Hematopoietic multipotent progenitor cell (in vitro differentiated cells): ENCODE measurements at regions not wholly inside any gene's neighbourhood (a gene's known extent, or its start where the extent isn't known, plus 50 kb on each side); places are given as distances from the start of the nearest gene placed in this dataset.

Experiments used
- DNase-seq, 3 donors: peaks; one replicate each; pipeline ENCODE4 v3.0.0-alpha.2; 2011 to 2015; ENCODE audit warnings: low read depth in 2 of 3, low spot score in 2 of 3

DNA sequence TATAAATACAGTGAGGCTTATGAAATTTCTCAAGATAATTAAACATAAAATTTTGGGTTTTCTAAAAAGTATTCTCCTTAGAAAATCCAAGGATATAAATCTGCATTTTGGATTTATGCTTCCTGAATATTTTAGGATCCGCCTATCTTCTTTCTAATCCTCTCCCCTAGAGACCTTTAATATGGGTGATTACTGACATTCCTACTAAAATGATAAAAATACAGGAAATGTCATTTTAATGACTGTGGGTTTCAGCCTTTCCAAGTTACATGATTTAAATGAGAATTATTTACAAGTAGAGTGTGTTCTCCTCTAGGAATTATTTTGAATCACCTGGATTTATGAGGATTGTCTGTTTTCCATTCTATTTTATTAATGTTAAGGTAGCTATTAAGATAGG lies 150.4 kb downstream of the C7orf25 start:
- DNase-seq, result no peak

DNA sequence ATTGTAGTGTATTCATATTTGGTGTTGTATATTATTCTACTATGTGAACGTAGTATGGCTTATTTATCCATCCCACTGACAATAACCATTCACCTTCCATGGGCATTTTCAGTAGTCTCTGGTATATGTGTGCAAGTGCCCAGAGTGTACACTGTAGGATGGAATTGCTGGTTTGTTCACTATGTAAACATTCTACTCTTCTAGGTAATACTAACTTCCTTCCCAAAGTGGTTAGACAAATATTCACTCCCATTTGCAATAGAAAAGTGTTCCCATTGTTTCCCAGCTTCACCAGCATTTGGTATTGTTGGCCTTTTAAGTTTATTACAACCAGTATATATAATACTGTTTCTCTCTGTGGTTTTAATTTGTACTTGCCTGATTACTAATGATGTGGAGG lies 153.7 kb downstream of the C7orf25 start:
- no peak for DNase-seq

GRCh38 chr7:42756841-42757240 lies 155.0 kb downstream of the C7orf25 start:
- no peak for DNase-seq

GRCh38 chr7:42753811-42754363 lies 158.0 kb downstream of the C7orf25 start:
- DNase-seq, result no peak

- DNase-seq, result no peak
Observed at GRCh38 chr7:42753367-42753766, 158.5 kb downstream of the C7orf25 start.

GRCh38 chr7:42750172-42750571 lies 161.7 kb downstream of the C7orf25 start:
- DNase-seq, result no peak

DNA sequence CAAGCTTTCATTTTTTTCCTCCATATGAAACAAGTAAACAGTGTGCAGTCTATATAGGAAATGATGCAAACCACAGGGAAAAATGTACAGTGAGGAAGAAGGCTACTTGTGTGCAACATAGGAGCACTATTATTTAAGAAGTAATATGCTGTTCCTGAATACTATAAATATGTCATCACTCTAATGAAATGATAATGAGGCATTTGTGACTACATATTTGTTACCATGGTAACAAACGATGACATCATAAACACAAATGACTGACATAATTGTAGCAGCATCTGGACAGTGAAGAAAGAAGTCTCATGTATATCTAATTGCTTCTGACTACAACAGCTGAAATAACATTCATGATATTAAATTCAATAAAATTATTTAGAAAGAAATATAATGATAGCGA lies 164.8 kb downstream of the C7orf25 start:
- DNase-seq, result no peak

DNA sequence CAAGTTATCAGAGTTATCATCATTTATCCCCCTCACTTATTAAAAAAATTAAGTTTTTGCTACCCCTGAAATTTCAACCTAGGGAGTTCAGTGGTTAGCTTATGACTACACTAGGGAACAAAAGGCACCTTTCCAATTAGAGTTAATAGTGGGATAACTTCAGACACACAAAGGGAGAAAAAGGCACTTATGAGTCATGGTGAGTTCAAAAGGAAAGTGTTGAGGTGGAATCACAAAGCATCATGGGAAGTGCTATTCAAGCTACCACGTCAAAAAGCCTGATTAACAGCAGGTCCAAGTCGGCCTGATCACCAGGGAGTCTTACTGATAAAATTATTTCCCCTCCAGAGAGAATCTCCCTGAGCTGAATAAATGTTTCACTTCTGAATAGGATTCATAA lies 165.7 kb downstream of the C7orf25 start:
- no peak for DNase-seq

- DNase-seq, result peak in 2 of 3 donors; percentile 5 to 18
Observed at GRCh38 chr7:42745357-42746059, 166.4 kb downstream of the C7orf25 start.

DNA sequence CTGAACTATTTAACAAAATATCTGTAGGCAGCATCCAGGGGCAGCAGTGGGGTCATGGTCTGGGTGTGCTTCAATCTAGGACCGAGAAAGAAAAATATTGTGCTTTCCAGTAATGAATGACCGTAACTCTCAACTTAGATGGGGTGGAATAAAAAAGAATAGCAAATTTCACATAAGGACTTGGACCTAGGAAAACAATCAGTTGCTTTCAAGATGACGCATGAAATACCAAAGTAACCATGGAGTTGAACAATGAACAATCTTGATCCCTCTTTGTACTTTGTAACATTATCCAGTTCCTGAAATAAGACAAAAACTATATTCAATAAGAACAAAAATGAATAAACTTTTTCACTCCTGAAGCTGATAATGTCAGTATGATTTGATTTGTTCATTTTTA lies 167.1 kb downstream of the C7orf25 start:
- no peak for DNase-seq

DNA sequence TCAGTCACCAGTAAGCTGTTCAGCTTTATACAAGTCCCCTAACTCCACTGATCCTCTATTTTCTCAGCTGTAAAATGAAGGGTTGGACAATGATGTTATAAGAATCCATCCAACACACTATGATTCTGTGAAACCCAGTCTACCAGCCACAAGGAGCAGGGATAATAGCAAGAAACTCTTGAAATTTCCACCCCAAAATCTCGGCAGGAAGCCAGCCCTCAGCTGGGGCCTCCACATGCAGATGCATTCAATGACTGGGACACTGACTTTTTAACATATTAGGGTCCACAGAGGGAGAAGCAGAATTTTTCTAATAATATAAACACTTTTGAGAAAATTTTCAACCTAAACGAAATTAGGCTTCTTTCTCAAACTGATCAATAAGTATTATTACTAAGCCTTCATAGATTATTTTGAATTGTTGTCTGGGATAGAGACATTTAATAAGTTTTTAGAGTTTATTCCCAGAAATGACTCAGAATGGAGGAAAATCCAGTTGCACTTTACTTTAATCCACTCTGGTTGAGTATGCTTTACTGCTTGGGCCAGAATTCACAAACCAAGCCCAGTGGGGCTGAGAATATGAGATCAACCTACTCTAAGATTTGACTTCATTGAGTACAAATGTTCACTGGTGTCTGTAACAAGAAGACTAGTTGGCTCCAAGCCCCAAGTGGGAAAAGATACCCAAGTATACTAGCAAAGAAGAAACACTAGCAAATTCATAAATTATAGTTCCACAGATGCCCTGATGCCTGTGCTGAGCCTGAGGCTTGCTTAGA lies 168.6 kb downstream of the C7orf25 start:
- DNase-seq, result no peak

DNA sequence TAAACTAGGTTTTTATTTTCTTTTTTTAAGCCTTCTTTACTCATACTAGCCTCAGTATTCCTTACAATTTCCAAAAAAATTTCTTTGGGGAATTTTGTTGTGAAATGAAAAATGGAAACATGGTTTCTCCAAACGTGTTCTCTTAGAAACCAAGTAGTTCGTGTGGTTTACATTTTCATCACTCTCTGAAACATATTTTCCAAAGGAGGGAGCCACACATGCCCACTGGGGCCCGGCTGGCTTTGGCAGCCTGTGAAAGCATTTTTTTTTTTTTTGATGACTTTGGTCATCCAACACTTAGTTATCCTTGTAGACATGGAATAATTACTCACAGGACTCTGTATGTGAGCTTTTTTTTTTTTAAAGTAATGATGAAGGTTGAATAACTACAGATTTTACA lies 169.6 kb downstream of the C7orf25 start:
- DNase-seq, result no peak

DNA sequence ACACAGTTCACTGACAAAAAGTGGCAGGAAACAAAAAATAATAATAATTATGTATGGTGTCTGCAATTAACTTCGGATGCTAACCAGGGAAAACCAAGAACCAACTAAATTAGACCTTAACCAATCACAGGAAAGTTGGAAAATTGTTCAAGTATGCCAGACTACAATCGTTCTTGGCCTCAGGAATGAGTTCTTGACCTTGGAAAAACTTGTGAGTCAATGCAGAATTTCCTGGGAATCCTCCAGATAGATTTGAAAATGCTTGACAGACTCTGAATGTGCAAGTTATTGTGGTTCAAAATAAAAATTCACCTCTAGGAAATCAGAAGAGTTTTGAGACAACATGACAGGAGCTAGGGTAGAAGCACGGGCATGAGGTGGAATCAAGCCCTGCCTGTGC lies 171.5 kb downstream of the C7orf25 start:
- DNase-seq, result no peak

DNA sequence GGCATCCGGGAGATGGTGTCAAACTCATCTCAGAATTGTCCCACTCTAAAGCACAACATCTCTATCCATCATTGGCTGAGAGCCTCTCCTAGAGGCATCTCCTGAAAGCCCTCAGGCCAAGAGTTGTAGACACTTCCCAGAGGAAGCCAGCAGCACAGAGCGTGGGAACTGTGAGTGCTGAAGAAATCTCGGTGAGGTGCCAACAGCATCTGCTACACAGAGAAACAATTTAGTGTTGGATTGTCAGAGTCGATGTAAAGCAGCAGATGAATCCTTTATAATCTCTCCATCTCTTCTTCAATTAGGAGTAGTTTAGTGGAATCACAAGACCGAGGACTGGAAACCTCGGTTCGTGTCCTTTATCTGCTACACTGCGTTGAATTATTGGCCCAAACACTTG lies 172.2 kb downstream of the C7orf25 start:
- DNase-seq, result no peak

DNA sequence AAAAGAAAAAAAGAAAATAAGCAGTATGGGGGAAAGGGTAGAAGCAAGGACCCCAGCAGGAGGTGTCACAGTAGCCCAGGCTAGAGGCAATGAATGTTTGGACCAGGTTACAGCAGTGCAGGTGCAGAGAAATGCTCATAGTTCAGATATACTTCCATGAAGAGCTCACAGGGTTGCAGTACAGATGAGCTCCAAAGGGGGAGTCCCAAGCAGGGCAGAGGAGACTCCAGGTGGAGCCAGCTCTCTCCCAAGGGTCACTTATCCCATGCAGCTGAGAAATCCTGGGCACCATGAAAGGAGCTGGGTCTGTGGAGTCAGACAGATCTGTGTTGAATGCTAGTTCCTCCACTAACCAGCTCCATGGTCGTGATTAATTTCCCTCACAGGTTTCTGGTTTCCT lies 174.9 kb downstream of the C7orf25 start:
- no peak for DNase-seq

DNA sequence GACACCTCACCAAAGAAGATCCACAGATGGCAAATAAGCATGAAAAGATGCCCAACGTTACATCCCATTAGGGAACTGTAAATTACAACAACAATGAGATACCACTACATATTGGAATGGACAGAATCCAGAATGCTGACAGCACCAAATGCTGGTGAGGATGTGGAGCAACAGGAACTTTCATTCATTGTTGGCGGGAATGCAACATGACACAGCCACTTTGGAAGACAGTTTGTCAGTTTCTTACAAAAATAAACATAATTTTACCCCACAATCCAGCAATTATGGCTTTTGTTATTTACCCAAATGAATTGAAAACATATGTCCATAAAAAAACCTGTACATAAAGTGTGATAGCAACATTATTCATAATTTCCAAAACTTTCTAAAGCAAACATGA lies 176.8 kb downstream of the C7orf25 start:
- no peak for DNase-seq

DNA sequence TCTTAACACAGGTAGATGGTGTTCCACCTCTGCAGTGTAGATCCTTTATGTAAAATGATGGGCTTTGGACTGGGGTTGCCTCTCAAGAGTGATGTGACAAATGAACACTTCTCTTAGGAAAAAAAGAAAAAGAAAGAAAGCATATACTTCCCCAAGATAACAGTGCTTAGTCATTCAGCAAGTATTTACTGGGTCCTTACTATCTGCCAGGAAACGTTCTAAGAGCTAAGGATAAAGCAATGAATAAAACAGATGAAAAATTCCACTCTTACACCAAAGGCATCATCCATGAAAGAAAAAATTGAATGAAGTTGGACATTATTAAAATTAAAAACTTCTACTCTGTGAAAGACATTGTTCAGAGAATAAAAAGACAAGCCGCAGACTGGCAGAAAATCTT lies 177.3 kb downstream of the C7orf25 start:
- no peak for DNase-seq

GRCh38 chr7:42733040-42733439 lies 178.8 kb downstream of the C7orf25 start:
- DNase-seq, result no peak

- DNase-seq, result no peak
Observed at GRCh38 chr7:42730586-42730985, 181.3 kb downstream of the C7orf25 start.

DNA sequence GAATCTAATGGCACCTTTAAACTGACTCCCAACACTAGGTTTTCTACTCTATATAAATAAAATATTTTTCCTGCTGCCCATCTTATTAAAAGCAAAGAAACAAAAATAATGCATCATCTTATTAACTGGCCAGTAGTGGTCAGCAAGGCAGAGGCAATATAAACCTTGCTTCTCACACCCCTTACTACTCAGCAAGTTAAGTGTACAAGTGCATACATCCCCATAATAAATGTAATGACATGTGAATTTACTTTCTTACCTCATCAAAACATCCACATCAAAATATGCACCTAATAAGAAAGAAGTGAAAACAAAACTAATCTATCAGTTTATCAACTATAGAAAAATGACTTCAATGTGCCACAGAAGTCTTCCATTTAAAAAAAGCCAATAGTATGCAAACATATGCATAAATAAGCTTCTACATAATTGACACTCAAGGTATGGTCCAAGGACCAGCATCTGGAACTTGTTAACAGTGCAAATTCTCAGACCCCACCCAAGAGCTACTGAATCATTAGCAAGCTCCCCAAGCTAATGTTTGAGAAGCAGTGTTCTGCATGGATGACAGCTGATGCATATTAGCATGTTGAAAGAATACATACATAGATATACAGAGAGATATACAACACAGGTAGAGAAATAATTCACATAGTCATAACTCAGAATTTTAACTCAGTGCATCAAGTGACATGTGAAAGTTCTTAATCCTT lies 182.7 kb downstream of the C7orf25 start:
- no peak for DNase-seq

DNA sequence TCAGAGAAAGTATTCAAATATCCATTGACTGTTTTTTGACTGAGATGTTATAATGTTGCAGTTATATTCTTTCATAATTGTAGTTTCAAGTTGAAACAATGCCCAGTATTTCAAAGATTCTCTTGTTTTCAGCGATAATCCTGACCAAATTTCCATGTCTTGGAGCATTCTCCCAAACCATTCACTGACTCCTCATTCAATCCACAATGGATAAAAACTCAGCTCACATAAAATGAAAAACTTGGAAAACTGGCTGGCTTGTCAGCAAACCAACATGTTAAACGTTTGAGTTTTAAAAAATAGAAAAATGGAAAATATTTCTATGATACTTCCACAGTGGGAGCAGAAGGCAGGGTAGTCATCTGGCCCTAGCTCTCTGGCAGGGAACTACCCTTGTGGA lies 184.4 kb downstream of the C7orf25 start:
- DNase-seq, result no peak
